CD14-positive monocyte (primary cell): ENCODE measurements at regions not wholly inside any gene's neighbourhood (a gene's known extent, or its start where the extent isn't known, plus 50 kb on each side); places are given as distances from the start of the nearest gene placed in this dataset.

Source experiments
- DNase-seq, 3 donors: peaks; one replicate each; pipeline ENCODE4 v3.0.0-alpha.2; 2011 to 2022
- H2AFZ ChIP-seq: 2 replicates; pipeline ENCODE4 v1.6.0; 2012; ENCODE audit warnings: mild to moderate bottlenecking, low read depth, low read length, inconsistent platforms; ENCODE audit not compliant: insufficient read depth, poor library complexity, severe bottlenecking
- H3K27ac ChIP-seq, 2 donors: 1 replicate in 1 of 2; 2 replicates in 1 of 2; pipeline ENCODE4 v1.5.1; 2012 to 2013; ENCODE audit warnings: low read length in 2 of 2, control low read depth in 1 of 2, inconsistent platforms in 1 of 2, low read depth in 1 of 2, mild to moderate bottlenecking in 1 of 2
- H3K27me3 ChIP-seq, 2 donors: one replicate each; pipeline versions ENCODE4 v1.6.0 to v1.6.1; 2011 to 2013; ENCODE audit warnings: low read length in 2 of 2; ENCODE audit not compliant: control insufficient read depth in 2 of 2, insufficient read depth in 2 of 2
- H3K36me3 ChIP-seq, 2 donors: replicated peaks in 1 of 2; 1 replicate in 1 of 2; 2 replicates in 1 of 2; pipeline versions ENCODE4 v1.5.1 to v1.6.1; 2012 to 2013; ENCODE audit warnings: low read length in 2 of 2, control low read depth in 1 of 2, inconsistent platforms in 1 of 2, mild to moderate bottlenecking in 1 of 2; ENCODE audit not compliant: insufficient read depth in 2 of 2, control insufficient read depth in 1 of 2
- H3K4me1 ChIP-seq, 2 donors: 1 replicate in 1 of 2; 2 replicates in 1 of 2; pipeline versions ENCODE4 v1.5.1 to v1.6.1; 2012 to 2013; ENCODE audit warnings: low read length in 2 of 2, control low read depth in 1 of 2, inconsistent platforms in 1 of 2, mild to moderate bottlenecking in 1 of 2, moderate library complexity in 1 of 2; ENCODE audit not compliant: insufficient read depth in 2 of 2, control insufficient read depth in 1 of 2
- H3K4me2 ChIP-seq: replicated peaks from 2 replicates; pipeline ENCODE3; 2012; ENCODE audit warnings: low read length, moderate library complexity, mild to moderate bottlenecking; ENCODE audit not compliant: poor library complexity, severe bottlenecking; ENCODE audit errors: extremely low read depth
- H3K4me3 ChIP-seq, 3 experiments: fragments of 200-600 bp in 1 of 3; sonication (generic) in 1 of 3; replicated peaks in 1 of 3; 1 replicate in 2 of 3; 2 replicates in 1 of 3; pipeline ENCODE4 v1.5.1; 2011 to 2013; ENCODE audit warnings: low read length in 3 of 3, mild to moderate bottlenecking in 3 of 3, control low read depth in 2 of 3, low read depth in 2 of 3, inconsistent platforms in 1 of 3, moderate library complexity in 1 of 3
- H3K79me2 ChIP-seq: 2 replicates; pipeline ENCODE4 v1.6.0; 2012; ENCODE audit warnings: mild to moderate bottlenecking, control low read depth, inconsistent platforms, low read length, moderate library complexity; ENCODE audit not compliant: insufficient read depth
- H3K9ac ChIP-seq: 2 replicates; pipeline ENCODE4 v1.6.0; 2017; ENCODE audit warnings: low read length, mild to moderate bottlenecking; ENCODE audit not compliant: insufficient read depth, poor library complexity, severe bottlenecking
- H3K9me3 ChIP-seq, 2 donors: replicated peaks in 1 of 2; 1 replicate in 1 of 2; 2 replicates in 1 of 2; pipeline versions ENCODE4 v1.5.1 to v1.6.1; 2012 to 2013; ENCODE audit warnings: low read length in 2 of 2, control low read depth in 1 of 2; ENCODE audit not compliant: control insufficient read depth in 1 of 2, insufficient read depth in 1 of 2
- H4K20me1 ChIP-seq: 2 replicates; pipeline ENCODE4 v1.6.0; 2012; ENCODE audit warnings: mild to moderate bottlenecking, low read length, control low read depth, moderate library complexity; ENCODE audit not compliant: insufficient read depth
- H3K27ac Mint-ChIP-seq, 7 donors: one replicate each; pipeline ENCODE4 v1.8.0; 2020; ENCODE audit warnings: mild to moderate bottlenecking in 7 of 7, mixed read lengths in 7 of 7, moderate library complexity in 6 of 7, inconsistent platforms in 2 of 7
- H3K27me3 Mint-ChIP-seq, 3 donors: one replicate each; pipeline ENCODE4 v1.8.0; 2021 to 2022; ENCODE audit warnings: low read depth in 3 of 3, mild to moderate bottlenecking in 3 of 3, mixed read lengths in 3 of 3, moderate library complexity in 3 of 3, inconsistent platforms in 1 of 3
- H3K36me3 Mint-ChIP-seq, 2 donors: one replicate each; pipeline ENCODE4 v1.8.0; 2020; ENCODE audit warnings: mixed read lengths in 2 of 2, inconsistent platforms in 1 of 2, mild to moderate bottlenecking in 1 of 2
- H3K4me1 Mint-ChIP-seq: one replicate; pipeline ENCODE4 v1.8.0; 2020; ENCODE audit warnings: mild to moderate bottlenecking, mixed read lengths
- H3K4me3 Mint-ChIP-seq, 2 donors: one replicate each; pipeline ENCODE4 v1.8.0; 2020; ENCODE audit warnings: mild to moderate bottlenecking in 2 of 2, mixed read lengths in 2 of 2, moderate library complexity in 1 of 2
- H3K9me3 Mint-ChIP-seq, 7 donors: one replicate each; pipeline ENCODE4 v1.8.0; 2020 to 2022; ENCODE audit warnings: mixed read lengths in 7 of 7, mild to moderate bottlenecking in 6 of 7, moderate library complexity in 6 of 7, inconsistent platforms in 2 of 7
- WGBS: methylation state at CpG from one replicate; pipeline ENCODE4 v1.1.5; 2013; ENCODE audit warnings: missing lambda C conversion rate; ENCODE audit not compliant: insufficient coverage; 5-methylcytosine and 5-hydroxymethylcytosine counted together
- intact Hi-C, 2 donors: fragments of 100-400 bp; cut with micrococcal nuclease; formaldehyde crosslinking; loops; one replicate each; pipeline versions ENCODE4 v1.15.0 to v1.15.1; 2023
- TF ChIP-seq, protein P1 (sequence below): fragments of 200-600 bp; IDR thresholded peaks from one replicate; pipeline ENCODE4 v1.8.0; 2022; ENCODE audit warnings: antibody characterized with exemption, mild to moderate bottlenecking

GRCh38 chr16:16861546-16861945 lies 482.6 kb downstream of the NPIPA7 start:
- Histone ChIP-seq H3K4me2 (no peak overlapping the region), H3K4me3 (no peak overlapping the region), H3K27me3 (no peaks in the 10 kb centered on the region), H3K27ac (no peak overlapping the region), H3K79me2 (no peaks in the 10 kb centered on the region), H3K9me3 (no peaks in the 10 kb centered on the region), H3K9ac (no peak overlapping the region), H3K36me3 (no peaks in the 10 kb centered on the region), H2AFZ (no peak overlapping the region), H3K4me1 (no peaks in the 10 kb centered on the region), H4K20me1 (no peaks in the 10 kb centered on the region)
- intact Hi-C loops: no loop called here
- Mint-ChIP-seq H3K27me3 (peaks cover 0 to 6% (median 1%) of the 10 kb centered on the region in 3 donors), H3K36me3 (no peaks in the 10 kb centered on the region), H3K4me3 (no peak overlapping the region), H3K27ac (no peak overlapping the region), H3K9me3 (no peaks in the 10 kb centered on the region), H3K4me1 (no peaks in the 10 kb centered on the region)
- TF ChIP-seq, protein P1, sequence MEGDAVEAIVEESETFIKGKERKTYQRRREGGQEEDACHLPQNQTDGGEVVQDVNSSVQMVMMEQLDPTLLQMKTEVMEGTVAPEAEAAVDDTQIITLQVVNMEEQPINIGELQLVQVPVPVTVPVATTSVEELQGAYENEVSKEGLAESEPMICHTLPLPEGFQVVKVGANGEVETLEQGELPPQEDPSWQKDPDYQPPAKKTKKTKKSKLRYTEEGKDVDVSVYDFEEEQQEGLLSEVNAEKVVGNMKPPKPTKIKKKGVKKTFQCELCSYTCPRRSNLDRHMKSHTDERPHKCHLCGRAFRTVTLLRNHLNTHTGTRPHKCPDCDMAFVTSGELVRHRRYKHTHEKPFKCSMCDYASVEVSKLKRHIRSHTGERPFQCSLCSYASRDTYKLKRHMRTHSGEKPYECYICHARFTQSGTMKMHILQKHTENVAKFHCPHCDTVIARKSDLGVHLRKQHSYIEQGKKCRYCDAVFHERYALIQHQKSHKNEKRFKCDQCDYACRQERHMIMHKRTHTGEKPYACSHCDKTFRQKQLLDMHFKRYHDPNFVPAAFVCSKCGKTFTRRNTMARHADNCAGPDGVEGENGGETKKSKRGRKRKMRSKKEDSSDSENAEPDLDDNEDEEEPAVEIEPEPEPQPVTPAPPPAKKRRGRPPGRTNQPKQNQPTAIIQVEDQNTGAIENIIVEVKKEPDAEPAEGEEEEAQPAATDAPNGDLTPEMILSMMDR: peak; percentile 74
- 0% methylated on average over 4 of the region's 7 CpGs for WGBS
- DNase-seq: peak; percentile 10 to 26 (median 13)

- WGBS: 96% methylated on average over 2 of the region's 6 CpGs
- H3K4me1 Mint-ChIP-seq: no peaks in the 10 kb centered on the region
- H3K36me3 Mint-ChIP-seq: no peaks in the 10 kb centered on the region
- Histone ChIP-seq H2AFZ (no peak overlapping the region), H3K27me3 (no peaks in the 10 kb centered on the region), H3K9me3 (no peaks in the 10 kb centered on the region), H3K36me3 (no peaks in the 10 kb centered on the region), H3K79me2 (no peaks in the 10 kb centered on the region), H3K4me2 (no peak overlapping the region), H3K4me1 (no peaks in the 10 kb centered on the region), H4K20me1 (no peaks in the 10 kb centered on the region), H3K9ac (no peak overlapping the region), H3K27ac (no peak overlapping the region), H3K4me3 (no peak overlapping the region)
- no peak for DNase-seq
- H3K9me3 Mint-ChIP-seq: peaks cover 0 to 2% (median 0%) of the 10 kb centered on the region in 7 donors
- H3K27me3 Mint-ChIP-seq: peaks cover 1 to 7% (median 3%) of the 10 kb centered on the region in 3 donors
- TF ChIP-seq, protein P1: no peak
- no peak overlapping the region for H3K27ac Mint-ChIP-seq
- H3K4me3 Mint-ChIP-seq: no peak overlapping the region
- intact Hi-C loops: loop anchor here in 1 of 2 donors (2.0 kb wide), 1 partner anchor 45 kb away; no protein-coding TSS in a partner anchor
Observed at GRCh38 chr16:16863672-16864071, 484.7 kb downstream of the NPIPA7 start.
